ENCODE measurements at regions not wholly inside any gene's neighbourhood (a gene's known extent, or its start where the extent isn't known, plus 50 kb on each side); places are given as distances from the start of the nearest gene placed in this dataset.
A peak's percentile ranks its signal among the peaks of the same experiment; 100 is the strongest.
"Not testable (repeated sequence)": the region's sequence is repeated elsewhere in the genome, so short reads cannot be mapped to it uniquely, and the experiment has no call there.

- peak; percentile 30 for DNase-seq
Observed at GRCh38 chr6:144659202-144660182, 374.4 kb downstream of the UTRN start.

GRCh38 chr6:144660561-144661115, 375.5 kb downstream of the UTRN start:
- no peak for DNase-seq

GRCh38 chr6:144661116-144661806, 376.1 kb downstream of the UTRN start:
- DNase-seq = peak; percentile 42

- peak; percentile 28 for DNase-seq
Observed at GRCh38 chr6:144662812-144663365, 377.8 kb downstream of the UTRN start.

- no peak for DNase-seq
Observed at GRCh38 chr6:144664281-144664680, 379.1 kb downstream of the UTRN start.

GRCh38 chr6:144664947-144665346, 379.8 kb downstream of the UTRN start:
- no peak for DNase-seq

- no peak for DNase-seq
Observed at GRCh38 chr6:144665932-144666450, 380.9 kb downstream of the UTRN start.

- no peak for DNase-seq
Observed at GRCh38 chr6:144666781-144667180, 381.6 kb downstream of the UTRN start.

- no peak for DNase-seq
Observed at GRCh38 chr6:144667532-144668503, 382.7 kb downstream of the UTRN start.

GRCh38 chr6:144670259-144670658, 385.1 kb downstream of the UTRN start:
- not testable (repeated sequence) for DNase-seq

GRCh38 chr6:144673807-144674206, 388.7 kb downstream of the UTRN start:
- no peak for DNase-seq

- DNase-seq = peak; percentile 71
Observed at GRCh38 chr6:144675231-144675861, 390.2 kb downstream of the UTRN start.

GRCh38 chr6:144676310-144676709, 391.2 kb downstream of the UTRN start:
- DNase-seq = not testable (repeated sequence)

- not testable (repeated sequence) for DNase-seq
Observed at GRCh38 chr6:144677263-144677662, 392.1 kb downstream of the UTRN start.

GRCh38 chr6:144678844-144679243, 393.7 kb downstream of the UTRN start:
- DNase-seq = peak; percentile 20

GRCh38 chr6:144681334-144681733, 396.2 kb downstream of the UTRN start:
- no peak for DNase-seq

GRCh38 chr6:144683216-144684070, 398.3 kb downstream of the UTRN start:
- DNase-seq = peak; percentile 24

- no peak for DNase-seq
Observed at GRCh38 chr6:144688713-144689112, 403.6 kb downstream of the UTRN start.

GRCh38 chr6:144689503-144690040, 404.4 kb downstream of the UTRN start:
- no peak for DNase-seq

- no peak for DNase-seq
Observed at GRCh38 chr6:144690133-144690532, 405.0 kb downstream of the UTRN start.
